Neural cell (in vitro differentiated cells): ENCODE measurements at regions not wholly inside any gene's neighbourhood (a gene's known extent, or its start where the extent isn't known, plus 50 kb on each side); places are given as distances from the start of the nearest gene placed in this dataset.

Experiments used
- H2AFZ ChIP-seq: fragments of 200-600, 300-800 bp; sonication (generic), shearing (Covaris generic); 2 replicates; pipeline ENCODE4 v1.6.0; 2014; ENCODE audit warnings: low read depth, mild to moderate bottlenecking, antibody characterized with exemption, low read length, moderate library complexity
- H3F3A ChIP-seq: fragments of 200-600 bp; shearing (Covaris generic); 2 replicates; pipeline ENCODE4 v1.6.1; 2016; ENCODE audit warnings: mild to moderate bottlenecking, moderate library complexity, mixed read lengths, antibody characterized with exemption, low read length; ENCODE audit not compliant: insufficient read depth, poor library complexity, severe bottlenecking
- H3K27ac ChIP-seq: fragments of 200-600, 300-800 bp; sonication (generic), shearing (Covaris generic); 2 replicates; pipeline ENCODE4 v1.5.1; 2014; ENCODE audit warnings: mild to moderate bottlenecking, low read length, moderate library complexity
- H3K27me3 ChIP-seq: fragments of 300-800, 200-600 bp; sonication (generic), shearing (Covaris generic); 2 replicates; pipeline ENCODE4 v1.6.0; 2014; ENCODE audit warnings: mild to moderate bottlenecking, low read depth, low read length, moderate library complexity; ENCODE audit not compliant: insufficient read depth
- H3K36me3 ChIP-seq: fragments of 300-800, 200-600 bp; sonication (generic), shearing (Covaris generic); 2 replicates; pipeline ENCODE4 v1.5.1; 2014; ENCODE audit warnings: mild to moderate bottlenecking, antibody characterized with exemption, low read length, moderate library complexity; ENCODE audit not compliant: insufficient read depth
- H3K4me2 ChIP-seq: fragments of 300-800, 200-600 bp; sonication (generic), shearing (Covaris generic); 2 replicates; pipeline ENCODE4 v1.6.0; 2014; ENCODE audit warnings: mild to moderate bottlenecking, low read length
- H3K4me3 ChIP-seq: fragments of 300-800, 200-600 bp; sonication (generic), shearing (Covaris generic); 2 replicates; pipeline ENCODE4 v1.5.1; 2014; ENCODE audit warnings: mild to moderate bottlenecking, low read length, moderate library complexity
- H3K79me2 ChIP-seq: fragments of 200-600 bp; shearing (Covaris generic); replicated peaks from 2 replicates; pipeline ENCODE4 v1.6.0; 2014; ENCODE audit warnings: mild to moderate bottlenecking, low read length, moderate library complexity; ENCODE audit not compliant: insufficient read depth
- H3K9ac ChIP-seq: fragments of 300-800, 200-600 bp; sonication (generic), shearing (Covaris generic); 2 replicates; pipeline ENCODE4 v1.6.1; 2016; ENCODE audit warnings: mild to moderate bottlenecking, low read length, mixed read lengths
- H3K9me2 ChIP-seq: fragments of 200-600 bp; shearing (Covaris generic); 2 replicates; pipeline ENCODE4 v1.6.1; 2016; ENCODE audit warnings: mild to moderate bottlenecking, low read length, mixed read lengths; ENCODE audit not compliant: insufficient read depth
- H3K9me3 ChIP-seq: fragments of 200-600, 300-800 bp; sonication (generic), shearing (Covaris generic); 2 replicates; pipeline ENCODE4 v1.6.1; 2016; ENCODE audit warnings: mild to moderate bottlenecking, mixed run types, low read length, moderate library complexity, mixed read lengths
- H4K20me1 ChIP-seq: fragments of 200-600 bp; shearing (Covaris generic); 2 replicates; pipeline ENCODE4 v1.6.1; 2016; ENCODE audit warnings: mild to moderate bottlenecking, mixed run types; ENCODE audit not compliant: insufficient read depth
- EP300 ChIP-seq: fragments of 450-650 bp; conservative IDR thresholded peaks from 2 replicates; pipeline ENCODE4 v1.6.1; 2014; ENCODE audit warnings: antibody characterized with exemption, mild to moderate bottlenecking, moderate library complexity; ENCODE audit not compliant: poor library complexity, severe bottlenecking
- EZH2 ChIP-seq: fragments of 200-600, 300-800 bp; shearing (Covaris generic), sonication (generic); IDR thresholded peaks from 2 replicates; pipeline ENCODE4 v1.6.1; 2014; ENCODE audit warnings: antibody characterized with exemption, low read length, borderline replicate concordance, mild to moderate bottlenecking; ENCODE audit not compliant: insufficient read depth, poor library complexity, severe bottlenecking
- MXI1 ChIP-seq: fragments of 450-650 bp; conservative IDR thresholded peaks from 2 replicates; pipeline ENCODE4 v1.6.1; 2014; ENCODE audit warnings: antibody characterized with exemption, mild to moderate bottlenecking; ENCODE audit not compliant: poor library complexity, severe bottlenecking
- POLR2AphosphoS5 ChIP-seq: IDR thresholded peaks from 2 replicates; pipeline ENCODE4 v1.6.1; 2012
- RAD21 ChIP-seq: fragments of 450-650 bp; conservative IDR thresholded peaks from 2 replicates; pipeline ENCODE4 v1.6.1; 2014; ENCODE audit warnings: antibody characterized with exemption, mild to moderate bottlenecking, moderate library complexity
- SMC3 ChIP-seq: fragments of 450-650 bp; conservative IDR thresholded peaks from 2 replicates; pipeline ENCODE4 v1.6.1; 2014; ENCODE audit warnings: antibody characterized with exemption, mild to moderate bottlenecking, moderate library complexity; ENCODE audit not compliant: poor library complexity
- TAF1 ChIP-seq: IDR thresholded peaks from 2 replicates; pipeline ENCODE4 v1.6.1; 2012; ENCODE audit warnings: low read depth
- TF ChIP-seq, protein P1 (sequence below): fragments of 450-650 bp; IDR thresholded peaks from 2 replicates; pipeline ENCODE4 v1.5.1; 2014; ENCODE audit warnings: antibody characterized with exemption, mild to moderate bottlenecking, moderate library complexity; ENCODE audit not compliant: poor library complexity, severe bottlenecking
- TF ChIP-seq, protein P2 (sequence below): IDR thresholded peaks from 2 replicates; pipeline ENCODE4 v1.6.1; 2012; ENCODE audit warnings: borderline replicate concordance

DNA sequence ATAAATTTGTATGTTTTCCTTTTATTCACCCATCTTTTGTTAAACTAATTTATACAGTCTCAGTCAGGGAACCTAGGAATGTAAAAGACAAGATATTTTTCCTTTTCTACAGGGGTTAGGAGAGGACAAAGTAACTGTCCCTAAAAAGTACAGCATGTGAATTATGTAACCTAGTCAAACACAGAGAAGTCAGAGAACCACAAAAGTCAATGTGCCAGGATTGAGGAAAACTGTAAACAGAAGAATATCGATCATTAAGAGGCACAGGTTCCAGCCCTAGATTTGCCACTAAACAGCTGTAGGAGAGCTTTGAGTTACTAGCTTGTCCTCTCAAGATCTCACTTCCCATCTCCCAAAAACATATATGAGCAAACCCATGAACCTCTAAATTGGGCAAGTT, 550.9 kb upstream of the FAT3 start:
- Histone ChIP-seq H3K79me2 (no peaks in the 10 kb centered on the region), H3K36me3 (no peaks in the 10 kb centered on the region), H2AFZ (no peak overlapping the region), H3K4me3 (no peak overlapping the region), H3K9ac (no peak overlapping the region), H3K27ac (no peak overlapping the region), H3K4me2 (no peak overlapping the region), H3K9me2 (no peaks in the 10 kb centered on the region), H3K9me3 (no peaks in the 10 kb centered on the region), H4K20me1 (no peaks in the 10 kb centered on the region), H3K27me3 (no peaks in the 10 kb centered on the region), H3F3A (no peaks in the 10 kb centered on the region)
- no peak for TF ChIP-seq EZH2
- TF ChIP-seq POLR2AphosphoS5: no peak
- TF ChIP-seq, protein P1, sequence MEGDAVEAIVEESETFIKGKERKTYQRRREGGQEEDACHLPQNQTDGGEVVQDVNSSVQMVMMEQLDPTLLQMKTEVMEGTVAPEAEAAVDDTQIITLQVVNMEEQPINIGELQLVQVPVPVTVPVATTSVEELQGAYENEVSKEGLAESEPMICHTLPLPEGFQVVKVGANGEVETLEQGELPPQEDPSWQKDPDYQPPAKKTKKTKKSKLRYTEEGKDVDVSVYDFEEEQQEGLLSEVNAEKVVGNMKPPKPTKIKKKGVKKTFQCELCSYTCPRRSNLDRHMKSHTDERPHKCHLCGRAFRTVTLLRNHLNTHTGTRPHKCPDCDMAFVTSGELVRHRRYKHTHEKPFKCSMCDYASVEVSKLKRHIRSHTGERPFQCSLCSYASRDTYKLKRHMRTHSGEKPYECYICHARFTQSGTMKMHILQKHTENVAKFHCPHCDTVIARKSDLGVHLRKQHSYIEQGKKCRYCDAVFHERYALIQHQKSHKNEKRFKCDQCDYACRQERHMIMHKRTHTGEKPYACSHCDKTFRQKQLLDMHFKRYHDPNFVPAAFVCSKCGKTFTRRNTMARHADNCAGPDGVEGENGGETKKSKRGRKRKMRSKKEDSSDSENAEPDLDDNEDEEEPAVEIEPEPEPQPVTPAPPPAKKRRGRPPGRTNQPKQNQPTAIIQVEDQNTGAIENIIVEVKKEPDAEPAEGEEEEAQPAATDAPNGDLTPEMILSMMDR: no peak
- TF ChIP-seq RAD21: no peak
- no peak for TF ChIP-seq TAF1
- TF ChIP-seq, protein P2, sequence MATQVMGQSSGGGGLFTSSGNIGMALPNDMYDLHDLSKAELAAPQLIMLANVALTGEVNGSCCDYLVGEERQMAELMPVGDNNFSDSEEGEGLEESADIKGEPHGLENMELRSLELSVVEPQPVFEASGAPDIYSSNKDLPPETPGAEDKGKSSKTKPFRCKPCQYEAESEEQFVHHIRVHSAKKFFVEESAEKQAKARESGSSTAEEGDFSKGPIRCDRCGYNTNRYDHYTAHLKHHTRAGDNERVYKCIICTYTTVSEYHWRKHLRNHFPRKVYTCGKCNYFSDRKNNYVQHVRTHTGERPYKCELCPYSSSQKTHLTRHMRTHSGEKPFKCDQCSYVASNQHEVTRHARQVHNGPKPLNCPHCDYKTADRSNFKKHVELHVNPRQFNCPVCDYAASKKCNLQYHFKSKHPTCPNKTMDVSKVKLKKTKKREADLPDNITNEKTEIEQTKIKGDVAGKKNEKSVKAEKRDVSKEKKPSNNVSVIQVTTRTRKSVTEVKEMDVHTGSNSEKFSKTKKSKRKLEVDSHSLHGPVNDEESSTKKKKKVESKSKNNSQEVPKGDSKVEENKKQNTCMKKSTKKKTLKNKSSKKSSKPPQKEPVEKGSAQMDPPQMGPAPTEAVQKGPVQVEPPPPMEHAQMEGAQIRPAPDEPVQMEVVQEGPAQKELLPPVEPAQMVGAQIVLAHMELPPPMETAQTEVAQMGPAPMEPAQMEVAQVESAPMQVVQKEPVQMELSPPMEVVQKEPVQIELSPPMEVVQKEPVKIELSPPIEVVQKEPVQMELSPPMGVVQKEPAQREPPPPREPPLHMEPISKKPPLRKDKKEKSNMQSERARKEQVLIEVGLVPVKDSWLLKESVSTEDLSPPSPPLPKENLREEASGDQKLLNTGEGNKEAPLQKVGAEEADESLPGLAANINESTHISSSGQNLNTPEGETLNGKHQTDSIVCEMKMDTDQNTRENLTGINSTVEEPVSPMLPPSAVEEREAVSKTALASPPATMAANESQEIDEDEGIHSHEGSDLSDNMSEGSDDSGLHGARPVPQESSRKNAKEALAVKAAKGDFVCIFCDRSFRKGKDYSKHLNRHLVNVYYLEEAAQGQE: no peak
- no peak for TF ChIP-seq EP300
- TF ChIP-seq SMC3: no peak
- no peak for TF ChIP-seq MXI1

DNA sequence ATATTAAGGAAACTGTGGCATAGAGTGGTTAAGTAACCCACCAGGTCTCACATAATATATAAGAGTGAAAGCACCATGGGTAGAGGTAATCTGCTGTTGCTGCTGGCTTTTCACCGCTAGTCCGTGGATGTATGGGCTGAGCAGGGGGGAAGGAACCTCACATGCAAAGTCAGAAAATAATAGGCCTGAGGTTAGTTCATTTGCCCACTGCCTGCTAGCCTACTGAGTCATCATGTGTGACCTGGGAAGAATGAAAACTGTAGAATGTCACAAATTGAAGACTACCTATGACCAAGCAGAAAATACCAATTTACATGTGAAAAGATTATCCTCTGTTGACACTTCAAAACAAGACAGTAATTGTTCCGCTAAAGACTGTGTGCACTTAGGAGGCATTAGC, 560.1 kb upstream of the FAT3 start:
- TF ChIP-seq EP300: peak; percentile 23
- TF ChIP-seq, protein P1: no peak
- no peak overlapping the region for H3K9ac ChIP-seq
- H3K9me3 ChIP-seq: no peaks in the 10 kb centered on the region
- no peak overlapping the region for H3K4me2 ChIP-seq
- no peak overlapping the region for H2AFZ ChIP-seq
- H3K4me3 ChIP-seq: no peak overlapping the region
- H3K9me2 ChIP-seq: no peaks in the 10 kb centered on the region
- no peak overlapping the region for H3K27ac ChIP-seq
- H3K27me3 ChIP-seq: no peaks in the 10 kb centered on the region
- no peaks in the 10 kb centered on the region for H3F3A ChIP-seq
- H3K79me2 ChIP-seq: no peaks in the 10 kb centered on the region
- H3K36me3 ChIP-seq: no peaks in the 10 kb centered on the region
- H4K20me1 ChIP-seq: no peaks in the 10 kb centered on the region
